ENCODE measurements at regions not wholly inside any gene's neighbourhood (a gene's known extent, or its start where the extent isn't known, plus 50 kb on each side); places are given as distances from the start of the nearest gene placed in this dataset.

DNA sequence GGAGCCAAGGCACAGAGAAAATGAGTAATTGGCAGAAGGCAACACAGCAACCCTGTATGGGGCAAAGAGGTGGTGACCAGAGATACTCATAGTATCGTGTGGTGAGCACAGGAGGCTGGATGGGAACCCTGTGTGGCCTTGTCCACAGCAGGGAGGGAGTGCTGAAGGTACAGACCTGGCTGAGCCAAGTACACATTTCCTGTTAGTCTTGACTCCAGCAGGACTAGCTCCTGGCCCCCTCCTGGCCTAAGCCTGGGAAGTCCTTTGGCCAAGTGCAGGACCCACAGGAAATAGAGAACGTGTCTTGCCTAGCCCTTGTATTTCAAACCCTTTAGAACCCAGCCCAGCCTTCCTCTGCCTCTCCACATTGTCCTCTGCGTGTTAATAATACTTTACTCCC lies 289.8 kb upstream of the PWP1 start:
- TF ChIP-seq, protein P1, sequence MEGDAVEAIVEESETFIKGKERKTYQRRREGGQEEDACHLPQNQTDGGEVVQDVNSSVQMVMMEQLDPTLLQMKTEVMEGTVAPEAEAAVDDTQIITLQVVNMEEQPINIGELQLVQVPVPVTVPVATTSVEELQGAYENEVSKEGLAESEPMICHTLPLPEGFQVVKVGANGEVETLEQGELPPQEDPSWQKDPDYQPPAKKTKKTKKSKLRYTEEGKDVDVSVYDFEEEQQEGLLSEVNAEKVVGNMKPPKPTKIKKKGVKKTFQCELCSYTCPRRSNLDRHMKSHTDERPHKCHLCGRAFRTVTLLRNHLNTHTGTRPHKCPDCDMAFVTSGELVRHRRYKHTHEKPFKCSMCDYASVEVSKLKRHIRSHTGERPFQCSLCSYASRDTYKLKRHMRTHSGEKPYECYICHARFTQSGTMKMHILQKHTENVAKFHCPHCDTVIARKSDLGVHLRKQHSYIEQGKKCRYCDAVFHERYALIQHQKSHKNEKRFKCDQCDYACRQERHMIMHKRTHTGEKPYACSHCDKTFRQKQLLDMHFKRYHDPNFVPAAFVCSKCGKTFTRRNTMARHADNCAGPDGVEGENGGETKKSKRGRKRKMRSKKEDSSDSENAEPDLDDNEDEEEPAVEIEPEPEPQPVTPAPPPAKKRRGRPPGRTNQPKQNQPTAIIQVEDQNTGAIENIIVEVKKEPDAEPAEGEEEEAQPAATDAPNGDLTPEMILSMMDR (IDR thresholded peaks at IDR 0.05) = no peak
- no peak for TF ChIP-seq POLR2A (IDR thresholded peaks at IDR 0.05)
